Muscle layer of colon (tissue), 2 donors: ENCODE measurements at regions not wholly inside any gene's neighbourhood (a gene's known extent, or its start where the extent isn't known, plus 50 kb on each side); places are given as distances from the start of the nearest gene placed in this dataset.
"Not testable (repeated sequence)": the region's sequence is repeated elsewhere in the genome, so short reads cannot be mapped to it uniquely, and the experiment has no call there.

Experiments
- H3K27ac ChIP-seq: one replicate; pipeline ENCODE4 v1.7.0; 2013; ENCODE audit warnings: low read depth, mild to moderate bottlenecking, low read length, moderate library complexity
- H3K27me3 ChIP-seq, 2 donors: one replicate each; pipeline ENCODE4 v1.7.0; 2013; ENCODE audit warnings: low read length in 2 of 2, mild to moderate bottlenecking in 2 of 2; ENCODE audit not compliant: insufficient read depth in 2 of 2, control insufficient read depth in 1 of 2
- H3K36me3 ChIP-seq: one replicate; pipeline ENCODE4 v1.7.0; 2013; ENCODE audit warnings: mild to moderate bottlenecking, low read length; ENCODE audit not compliant: insufficient read depth
- H3K4me1 ChIP-seq: one replicate; pipeline ENCODE4 v1.7.0; 2013; ENCODE audit warnings: mild to moderate bottlenecking, low read length; ENCODE audit not compliant: insufficient read depth
- H3K4me3 ChIP-seq, 2 donors: one replicate each; pipeline ENCODE4 v1.7.0; 2013; ENCODE audit warnings: low read length in 2 of 2, low read depth in 1 of 2, mild to moderate bottlenecking in 1 of 2, moderate library complexity in 1 of 2
- H3K9ac ChIP-seq: one replicate; pipeline ENCODE4 v1.7.0; 2013; ENCODE audit warnings: low read length
- H3K9me3 ChIP-seq: one replicate; pipeline ENCODE4 v1.7.0; 2013; ENCODE audit warnings: mild to moderate bottlenecking, low read length
- donor health status: abdominal sarcoma.
- donor health status: Adenocarcinoma of cecum.

- Histone ChIP-seq H3K27me3 (no peaks in the 10 kb centered on the region), H3K9me3 (no peaks in the 10 kb centered on the region), H3K27ac (no peak overlapping the region), H3K4me1 (peaks cover 38% of the 10 kb centered on the region), H3K9ac (no peak overlapping the region), H3K36me3 (no peaks in the 10 kb centered on the region), H3K4me3 (no peak overlapping the region)
Measured at GRCh38 chr6:168941036-168941435, 312.6 kb downstream of the THBS2 start.

- Histone ChIP-seq H3K36me3 (no peaks in the 10 kb centered on the region), H3K4me3 (no peak overlapping the region), H3K9me3 (no peaks in the 10 kb centered on the region), H3K27me3 (no peaks in the 10 kb centered on the region), H3K9ac (no peak overlapping the region), H3K4me1 (peaks cover 38% of the 10 kb centered on the region), H3K27ac (no peak overlapping the region)
Measured at GRCh38 chr6:168939796-168940195, 313.9 kb downstream of the THBS2 start.

GRCh38 chr6:168939041-168939440 is 314.6 kb downstream of the THBS2 start:
- Histone ChIP-seq H3K9me3 (no peaks in the 10 kb centered on the region), H3K9ac (no peak overlapping the region), H3K27ac (peak overlapping the region; percentile 29), H3K4me1 (peaks cover 38% of the 10 kb centered on the region), H3K4me3 (no peak overlapping the region), H3K36me3 (no peaks in the 10 kb centered on the region), H3K27me3 (no peaks in the 10 kb centered on the region)

GRCh38 chr6:168938546-168938945 is 315.1 kb downstream of the THBS2 start:
- Histone ChIP-seq H3K4me3 (no peak overlapping the region), H3K9me3 (no peaks in the 10 kb centered on the region), H3K27me3 (no peaks in the 10 kb centered on the region), H3K36me3 (no peaks in the 10 kb centered on the region), H3K9ac (no peak overlapping the region), H3K27ac (no peak overlapping the region), H3K4me1 (peaks cover 38% of the 10 kb centered on the region)

GRCh38 chr6:168937054-168937453 is 316.6 kb downstream of the THBS2 start:
- no peak overlapping the region for H3K9ac ChIP-seq
- H3K4me3 ChIP-seq, result no peak overlapping the region
- H3K36me3 ChIP-seq, result no peaks in the 10 kb centered on the region
- H3K27ac ChIP-seq, result no peak overlapping the region
- H3K27me3 ChIP-seq, result no peaks in the 10 kb centered on the region
- H3K4me1 ChIP-seq, result peaks cover 38% of the 10 kb centered on the region
- no peaks in the 10 kb centered on the region for H3K9me3 ChIP-seq

GRCh38 chr6:168935628-168936010 is 318.0 kb downstream of the THBS2 start:
- H3K9ac ChIP-seq, result no peak overlapping the region
- no peaks in the 10 kb centered on the region for H3K27me3 ChIP-seq
- no peaks in the 10 kb centered on the region for H3K36me3 ChIP-seq
- H3K4me1 ChIP-seq, result peaks cover 28% of the 10 kb centered on the region
- no peaks in the 10 kb centered on the region for H3K9me3 ChIP-seq
- no peak overlapping the region for H3K27ac ChIP-seq
- no peak overlapping the region for H3K4me3 ChIP-seq

- no peaks in the 10 kb centered on the region for H3K27me3 ChIP-seq
- H3K27ac ChIP-seq, result no peak overlapping the region
- H3K9ac ChIP-seq, result no peak overlapping the region
- H3K4me3 ChIP-seq, result no peak overlapping the region
- no peaks in the 10 kb centered on the region for H3K9me3 ChIP-seq
- peaks cover 21% of the 10 kb centered on the region for H3K4me1 ChIP-seq
- H3K36me3 ChIP-seq, result no peaks in the 10 kb centered on the region
Measured at GRCh38 chr6:168934660-168935627, 318.7 kb downstream of the THBS2 start.

- H3K27me3 ChIP-seq, H3K4me3 ChIP-seq, H3K27ac ChIP-seq, H3K9ac ChIP-seq, H3K36me3 ChIP-seq, H3K4me1 ChIP-seq, H3K9me3 ChIP-seq: not testable (repeated sequence)
Measured at GRCh38 chr6:168932171-168932570, 321.5 kb downstream of the THBS2 start.

- not testable (repeated sequence) for H3K9ac ChIP-seq
Measured at GRCh38 chr6:168931072-168931471, 322.6 kb downstream of the THBS2 start.

GRCh38 chr6:168929871-168930450 is 323.7 kb downstream of the THBS2 start:
- Histone ChIP-seq H3K4me1 (no peaks in the 10 kb centered on the region), H3K36me3 (no peaks in the 10 kb centered on the region), H3K27ac (no peak overlapping the region), H3K9me3 (no peaks in the 10 kb centered on the region), H3K27me3 (no peaks in the 10 kb centered on the region), H3K4me3 (no peak overlapping the region), H3K9ac (no peak overlapping the region)

More at GRCh38 chr6:168931072-168931471, 322.6 kb downstream of the THBS2 start:
- H3K9me3 ChIP-seq, H3K4me1 ChIP-seq, H3K27me3 ChIP-seq, H3K36me3 ChIP-seq, H3K4me3 ChIP-seq, H3K27ac ChIP-seq: not testable (repeated sequence)

GRCh38 chr6:168928012-168928411 is 325.6 kb downstream of the THBS2 start:
- Histone ChIP-seq H3K9me3 (no peaks in the 10 kb centered on the region), H3K27me3 (no peaks in the 10 kb centered on the region), H3K9ac (no peak overlapping the region), H3K36me3 (no peaks in the 10 kb centered on the region), H3K27ac (no peak overlapping the region), H3K4me3 (no peak overlapping the region), H3K4me1 (no peaks in the 10 kb centered on the region)
